Keratinocyte (primary cell): ENCODE measurements at regions not wholly inside any gene's neighbourhood (a gene's known extent, or its start where the extent isn't known, plus 50 kb on each side); places are given as distances from the start of the nearest gene placed in this dataset.

ENCODE experiments used
- DNase-seq: peaks from one replicate; pipeline ENCODE4 v3.0.0-alpha.2; 2011; ENCODE audit warnings: low read depth, missing footprints, low spot score
- FAIRE-seq: peaks from 2 replicates; lab custom pipeline; 2011; peaks lifted over from hg19 to GRCh38; lab: Jason Lieb, UNC
- H2AFZ ChIP-seq: 2 replicates; pipeline ENCODE4 v1.6.0; 2012; ENCODE audit warnings: low read length, control low read depth, inconsistent platforms; ENCODE audit not compliant: control insufficient read depth
- H3K27ac ChIP-seq: 2 replicates; pipeline ENCODE4 v1.5.1; 2011; ENCODE audit warnings: low read length; ENCODE audit not compliant: control insufficient read depth, insufficient read depth
- H3K27me3 ChIP-seq: 3 replicates; pipeline ENCODE4 v1.6.0; 2011; ENCODE audit warnings: low read length; ENCODE audit not compliant: control insufficient read depth, insufficient read depth; ENCODE audit errors: extremely low read depth
- H3K36me3 ChIP-seq, 2 experiments: 2 replicates in 1 of 2; 3 replicates in 1 of 2; pipeline ENCODE4 v1.5.1; 2011; ENCODE audit warnings: low read length in 2 of 2, mild to moderate bottlenecking in 1 of 2; ENCODE audit not compliant: control insufficient read depth in 2 of 2, insufficient read depth in 2 of 2; ENCODE audit errors: extremely low read depth in 1 of 2
- H3K4me1 ChIP-seq: 3 replicates; pipeline ENCODE4 v1.5.1; 2011; ENCODE audit warnings: low read length; ENCODE audit not compliant: control insufficient read depth, insufficient read depth; ENCODE audit errors: extremely low read depth
- H3K4me2 ChIP-seq: 3 replicates; pipeline ENCODE4 v1.6.0; 2011; ENCODE audit warnings: low read depth, low read length; ENCODE audit not compliant: control insufficient read depth, insufficient read depth; ENCODE audit errors: extremely low read depth
- H3K4me3 ChIP-seq, 3 experiments: fragments of 200-600 bp in 1 of 3; sonication (generic) in 1 of 3; 2 replicates in 2 of 3; 3 replicates in 1 of 3; pipeline ENCODE4 v1.5.1; 2011 to 2016; ENCODE audit warnings: low read length in 3 of 3, mild to moderate bottlenecking in 3 of 3, control low read depth in 2 of 3, inconsistent platforms in 1 of 3, low read depth in 1 of 3, mixed read lengths in 1 of 3, mixed run types in 1 of 3, moderate library complexity in 1 of 3; ENCODE audit not compliant: control insufficient read depth in 2 of 3, insufficient read depth in 2 of 3; ENCODE audit errors: extremely low read depth in 1 of 3
- H3K79me2 ChIP-seq: 2 replicates; pipeline ENCODE4 v1.6.0; 2012; ENCODE audit warnings: low read length; ENCODE audit not compliant: control insufficient read depth, insufficient read depth
- H3K9ac ChIP-seq: 3 replicates; pipeline ENCODE4 v1.6.0; 2011; ENCODE audit warnings: low read length; ENCODE audit not compliant: control insufficient read depth, insufficient read depth; ENCODE audit errors: extremely low read depth
- H3K9me1 ChIP-seq: 3 replicates; pipeline ENCODE4 v1.6.0; 2011; ENCODE audit warnings: low read length; ENCODE audit not compliant: control insufficient read depth, insufficient read depth; ENCODE audit errors: extremely low read depth
- H3K9me3 ChIP-seq: 2 replicates; pipeline ENCODE4 v1.5.1; 2012; ENCODE audit warnings: low read depth, low read length; ENCODE audit not compliant: control insufficient read depth
- H4K20me1 ChIP-seq: 3 replicates; pipeline ENCODE4 v1.6.0; 2011; ENCODE audit warnings: low read length; ENCODE audit not compliant: control insufficient read depth, insufficient read depth; ENCODE audit errors: extremely low read depth
- EZH2 ChIP-seq: IDR thresholded peaks from one replicate; pipeline ENCODE4 v1.6.1; 2012; ENCODE audit warnings: inconsistent platforms, mild to moderate bottlenecking, low read length, moderate library complexity
- dilution Hi-C: fragments of 300-500 bp; cut with MboI; formaldehyde crosslinking; loops from one replicate; pipeline ENCODE4 v1.7.0; 2020; ENCODE audit warnings: low sequenced_read_pairs; ENCODE audit not compliant: extremely low pct_ligation_motif_present
- TF ChIP-seq, protein P1 (sequence below), 3 experiments: IDR thresholded peaks in 1 of 3; conservative IDR thresholded peaks in 1 of 3; optimal IDR thresholded peaks in 1 of 3; 2 replicates in 2 of 3; 3 replicates in 1 of 3; pipeline versions ENCODE3 to v1.5.1; 2011; ENCODE audit warnings: low read length in 3 of 3, mild to moderate bottlenecking in 3 of 3, moderate library complexity in 2 of 3, control low read depth in 1 of 3, inconsistent platforms in 1 of 3; ENCODE audit not compliant: insufficient read depth in 2 of 3; ENCODE audit errors: extremely low read depth in 1 of 3

- dilution Hi-C loops, result no loop called here
- no peak for TF ChIP-seq EZH2
- TF ChIP-seq, protein P1, sequence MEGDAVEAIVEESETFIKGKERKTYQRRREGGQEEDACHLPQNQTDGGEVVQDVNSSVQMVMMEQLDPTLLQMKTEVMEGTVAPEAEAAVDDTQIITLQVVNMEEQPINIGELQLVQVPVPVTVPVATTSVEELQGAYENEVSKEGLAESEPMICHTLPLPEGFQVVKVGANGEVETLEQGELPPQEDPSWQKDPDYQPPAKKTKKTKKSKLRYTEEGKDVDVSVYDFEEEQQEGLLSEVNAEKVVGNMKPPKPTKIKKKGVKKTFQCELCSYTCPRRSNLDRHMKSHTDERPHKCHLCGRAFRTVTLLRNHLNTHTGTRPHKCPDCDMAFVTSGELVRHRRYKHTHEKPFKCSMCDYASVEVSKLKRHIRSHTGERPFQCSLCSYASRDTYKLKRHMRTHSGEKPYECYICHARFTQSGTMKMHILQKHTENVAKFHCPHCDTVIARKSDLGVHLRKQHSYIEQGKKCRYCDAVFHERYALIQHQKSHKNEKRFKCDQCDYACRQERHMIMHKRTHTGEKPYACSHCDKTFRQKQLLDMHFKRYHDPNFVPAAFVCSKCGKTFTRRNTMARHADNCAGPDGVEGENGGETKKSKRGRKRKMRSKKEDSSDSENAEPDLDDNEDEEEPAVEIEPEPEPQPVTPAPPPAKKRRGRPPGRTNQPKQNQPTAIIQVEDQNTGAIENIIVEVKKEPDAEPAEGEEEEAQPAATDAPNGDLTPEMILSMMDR (optimal IDR thresholded peaks at IDR 0.05 in 1 of 3, IDR thresholded peaks at IDR 0.05 in 1 of 3, conservative IDR thresholded peaks at IDR 0.05 in 1 of 3; ENCODE audit: extremely low read depth in 1 of 3, insufficient read depth in 2 of 3, low read length in 3 of 3), result no peak
Observed at GRCh38 chr11:42299780-42300179, 840.3 kb upstream of the LRRC4C start.

GRCh38 chr11:42301777-42302176, 842.3 kb upstream of the LRRC4C start:
- Histone ChIP-seq H4K20me1 (no peaks in the 10 kb centered on the region), H3K36me3 (no peaks in the 10 kb centered on the region), H3K9me1 (no peaks in the 10 kb centered on the region), H3K4me1 (no peaks in the 10 kb centered on the region), H3K9me3 (no peaks in the 10 kb centered on the region), H3K9ac (no peak overlapping the region), H3K4me2 (no peak overlapping the region), H2AFZ (no peak overlapping the region), H3K79me2 (no peaks in the 10 kb centered on the region), H3K4me3 (no peak overlapping the region), H3K27me3 (no peaks in the 10 kb centered on the region), H3K27ac (no peak overlapping the region)
- dilution Hi-C loops, result no loop called here
- no peak for TF ChIP-seq EZH2
- TF ChIP-seq, protein P1 (optimal IDR thresholded peaks at IDR 0.05 in 1 of 3, IDR thresholded peaks at IDR 0.05 in 1 of 3, conservative IDR thresholded peaks at IDR 0.05 in 1 of 3; ENCODE audit: extremely low read depth in 1 of 3, insufficient read depth in 2 of 3, low read length in 3 of 3), result no peak
- DNase-seq, result no peak
- FAIRE-seq, result no peak

More at GRCh38 chr11:42299780-42300179, 840.3 kb upstream of the LRRC4C start:
- Histone ChIP-seq H3K27me3 (no peaks in the 10 kb centered on the region), H4K20me1 (no peaks in the 10 kb centered on the region), H3K27ac (no peak overlapping the region), H3K4me1 (no peaks in the 10 kb centered on the region), H3K9ac (no peak overlapping the region), H3K9me1 (no peaks in the 10 kb centered on the region), H3K4me2 (no peak overlapping the region), H3K4me3 (no peak overlapping the region), H3K9me3 (peaks cover 3% of the 10 kb centered on the region), H3K79me2 (no peaks in the 10 kb centered on the region), H2AFZ (no peak overlapping the region), H3K36me3 (no peaks in the 10 kb centered on the region)
- DNase-seq (no peak), FAIRE-seq (no peak)
